VCaP (cell line): ENCODE measurements at regions not wholly inside any gene's neighbourhood (a gene's known extent, or its start where the extent isn't known, plus 50 kb on each side); places are given as distances from the start of the nearest gene placed in this dataset.

Experiments
- H3K27ac ChIP-seq: fragments of 450-650 bp; 2 replicates; pipeline ENCODE4 v1.5.1; 2017
- CTCF ChIP-seq: fragments of 450-650 bp; conservative IDR thresholded peaks from 2 replicates; pipeline ENCODE4 v1.5.1; 2017; ENCODE audit warnings: mild to moderate bottlenecking, moderate library complexity

GRCh38 chr9:80282766-80283165, 711.0 kb downstream of the TLE4 start:
- TF ChIP-seq CTCF, result no peak
- H3K27ac ChIP-seq, result no peak overlapping the region

GRCh38 chr9:80259079-80259478, 687.3 kb downstream of the TLE4 start:
- no peak for TF ChIP-seq CTCF
- H3K27ac ChIP-seq, result no peak overlapping the region

- no peak overlapping the region for H3K27ac ChIP-seq
- no peak for TF ChIP-seq CTCF
These were observed 680.0 kb downstream of the TLE4 start for GRCh38 chr9:80251778-80252177.

- TF ChIP-seq CTCF, result no peak
- peak overlapping the region; percentile 41 for H3K27ac ChIP-seq
These were observed 670.3 kb downstream of the TLE4 start for GRCh38 chr9:80242022-80242421.

GRCh38 chr9:80235752-80236151, 664.0 kb downstream of the TLE4 start:
- TF ChIP-seq CTCF, result no peak
- H3K27ac ChIP-seq, result no peak overlapping the region

- no peak overlapping the region for H3K27ac ChIP-seq
- no peak for TF ChIP-seq CTCF
These were observed 662.1 kb downstream of the TLE4 start for GRCh38 chr9:80233906-80234305.

GRCh38 chr9:80233102-80233843, 661.5 kb downstream of the TLE4 start:
- no peak overlapping the region for H3K27ac ChIP-seq
- no peak for TF ChIP-seq CTCF
